Neural cell (in vitro differentiated cells): ENCODE measurements at regions not wholly inside any gene's neighbourhood (a gene's known extent, or its start where the extent isn't known, plus 50 kb on each side); places are given as distances from the start of the nearest gene placed in this dataset.

ENCODE experiments used
- H2AFZ ChIP-seq: fragments of 200-600, 300-800 bp; sonication (generic), shearing (Covaris generic); 2 replicates; pipeline ENCODE4 v1.6.0; 2014; ENCODE audit warnings: low read depth, mild to moderate bottlenecking, antibody characterized with exemption, low read length, moderate library complexity
- H3F3A ChIP-seq: fragments of 200-600 bp; shearing (Covaris generic); 2 replicates; pipeline ENCODE4 v1.6.1; 2016; ENCODE audit warnings: mild to moderate bottlenecking, moderate library complexity, mixed read lengths, antibody characterized with exemption, low read length; ENCODE audit not compliant: insufficient read depth, poor library complexity, severe bottlenecking
- H3K27ac ChIP-seq: fragments of 200-600, 300-800 bp; sonication (generic), shearing (Covaris generic); 2 replicates; pipeline ENCODE4 v1.5.1; 2014; ENCODE audit warnings: mild to moderate bottlenecking, low read length, moderate library complexity
- H3K27me3 ChIP-seq: fragments of 300-800, 200-600 bp; sonication (generic), shearing (Covaris generic); 2 replicates; pipeline ENCODE4 v1.6.0; 2014; ENCODE audit warnings: mild to moderate bottlenecking, low read depth, low read length, moderate library complexity; ENCODE audit not compliant: insufficient read depth
- H3K36me3 ChIP-seq: fragments of 300-800, 200-600 bp; sonication (generic), shearing (Covaris generic); 2 replicates; pipeline ENCODE4 v1.5.1; 2014; ENCODE audit warnings: mild to moderate bottlenecking, antibody characterized with exemption, low read length, moderate library complexity; ENCODE audit not compliant: insufficient read depth
- H3K4me2 ChIP-seq: fragments of 300-800, 200-600 bp; sonication (generic), shearing (Covaris generic); 2 replicates; pipeline ENCODE4 v1.6.0; 2014; ENCODE audit warnings: mild to moderate bottlenecking, low read length
- H3K4me3 ChIP-seq: fragments of 300-800, 200-600 bp; sonication (generic), shearing (Covaris generic); 2 replicates; pipeline ENCODE4 v1.5.1; 2014; ENCODE audit warnings: mild to moderate bottlenecking, low read length, moderate library complexity
- H3K79me2 ChIP-seq: fragments of 200-600 bp; shearing (Covaris generic); replicated peaks from 2 replicates; pipeline ENCODE4 v1.6.0; 2014; ENCODE audit warnings: mild to moderate bottlenecking, low read length, moderate library complexity; ENCODE audit not compliant: insufficient read depth
- H3K9ac ChIP-seq: fragments of 300-800, 200-600 bp; sonication (generic), shearing (Covaris generic); 2 replicates; pipeline ENCODE4 v1.6.1; 2016; ENCODE audit warnings: mild to moderate bottlenecking, low read length, mixed read lengths
- H3K9me2 ChIP-seq: fragments of 200-600 bp; shearing (Covaris generic); 2 replicates; pipeline ENCODE4 v1.6.1; 2016; ENCODE audit warnings: mild to moderate bottlenecking, low read length, mixed read lengths; ENCODE audit not compliant: insufficient read depth
- H3K9me3 ChIP-seq: fragments of 200-600, 300-800 bp; sonication (generic), shearing (Covaris generic); 2 replicates; pipeline ENCODE4 v1.6.1; 2016; ENCODE audit warnings: mild to moderate bottlenecking, mixed run types, low read length, moderate library complexity, mixed read lengths
- H4K20me1 ChIP-seq: fragments of 200-600 bp; shearing (Covaris generic); 2 replicates; pipeline ENCODE4 v1.6.1; 2016; ENCODE audit warnings: mild to moderate bottlenecking, mixed run types; ENCODE audit not compliant: insufficient read depth
- CTCF ChIP-seq: fragments of 450-650 bp; IDR thresholded peaks from 2 replicates; pipeline ENCODE4 v1.5.1; 2014; ENCODE audit warnings: antibody characterized with exemption, mild to moderate bottlenecking, moderate library complexity; ENCODE audit not compliant: poor library complexity, severe bottlenecking
- EP300 ChIP-seq: fragments of 450-650 bp; conservative IDR thresholded peaks from 2 replicates; pipeline ENCODE4 v1.6.1; 2014; ENCODE audit warnings: antibody characterized with exemption, mild to moderate bottlenecking, moderate library complexity; ENCODE audit not compliant: poor library complexity, severe bottlenecking
- EZH2 ChIP-seq: fragments of 200-600, 300-800 bp; shearing (Covaris generic), sonication (generic); IDR thresholded peaks from 2 replicates; pipeline ENCODE4 v1.6.1; 2014; ENCODE audit warnings: antibody characterized with exemption, low read length, borderline replicate concordance, mild to moderate bottlenecking; ENCODE audit not compliant: insufficient read depth, poor library complexity, severe bottlenecking
- MXI1 ChIP-seq: fragments of 450-650 bp; conservative IDR thresholded peaks from 2 replicates; pipeline ENCODE4 v1.6.1; 2014; ENCODE audit warnings: antibody characterized with exemption, mild to moderate bottlenecking; ENCODE audit not compliant: poor library complexity, severe bottlenecking
- POLR2AphosphoS5 ChIP-seq: IDR thresholded peaks from 2 replicates; pipeline ENCODE4 v1.6.1; 2012
- RAD21 ChIP-seq: fragments of 450-650 bp; conservative IDR thresholded peaks from 2 replicates; pipeline ENCODE4 v1.6.1; 2014; ENCODE audit warnings: antibody characterized with exemption, mild to moderate bottlenecking, moderate library complexity
- REST ChIP-seq: IDR thresholded peaks from 2 replicates; pipeline ENCODE4 v1.6.1; 2012; ENCODE audit warnings: borderline replicate concordance
- SMC3 ChIP-seq: fragments of 450-650 bp; conservative IDR thresholded peaks from 2 replicates; pipeline ENCODE4 v1.6.1; 2014; ENCODE audit warnings: antibody characterized with exemption, mild to moderate bottlenecking, moderate library complexity; ENCODE audit not compliant: poor library complexity
- TAF1 ChIP-seq: IDR thresholded peaks from 2 replicates; pipeline ENCODE4 v1.6.1; 2012; ENCODE audit warnings: low read depth

- Histone ChIP-seq H3K27me3 (peaks cover 15% of the 10 kb centered on the region), H3K9ac (no peak overlapping the region), H3K9me3 (no peaks in the 10 kb centered on the region), H3F3A (no peaks in the 10 kb centered on the region), H3K79me2 (no peaks in the 10 kb centered on the region), H3K4me2 (no peak overlapping the region), H3K36me3 (no peaks in the 10 kb centered on the region), H3K9me2 (no peaks in the 10 kb centered on the region), H3K4me3 (no peak overlapping the region), H2AFZ (no peak overlapping the region), H3K27ac (no peak overlapping the region), H4K20me1 (no peaks in the 10 kb centered on the region)
- TF ChIP-seq EP300 (no peak), EZH2 (no peak)
Observed at GRCh38 chr4:4765811-4766210, 93.7 kb upstream of the MSX1 start.

- no peaks in the 10 kb centered on the region for H3K79me2 ChIP-seq
- H3K9me3 ChIP-seq, result no peaks in the 10 kb centered on the region
- no peak overlapping the region for H3K9ac ChIP-seq
- H3K4me3 ChIP-seq, result no peak overlapping the region
- no peak overlapping the region for H3K4me2 ChIP-seq
- H3F3A ChIP-seq, result no peaks in the 10 kb centered on the region
- H4K20me1 ChIP-seq, result no peaks in the 10 kb centered on the region
- H3K27ac ChIP-seq, result no peak overlapping the region
- H2AFZ ChIP-seq, result no peak overlapping the region
- H3K9me2 ChIP-seq, result no peaks in the 10 kb centered on the region
- TF ChIP-seq REST, result no peak
- TF ChIP-seq EP300, result no peak
- TF ChIP-seq CTCF, result no peak
- no peak for TF ChIP-seq POLR2AphosphoS5
- TF ChIP-seq TAF1, result no peak
- TF ChIP-seq RAD21, result no peak
- no peak for TF ChIP-seq EZH2
- no peak for TF ChIP-seq MXI1
- TF ChIP-seq SMC3, result no peak
- peaks cover 15% of the 10 kb centered on the region for H3K27me3 ChIP-seq
- no peaks in the 10 kb centered on the region for H3K36me3 ChIP-seq
Observed at GRCh38 chr4:4764558-4764905, 94.9 kb upstream of the MSX1 start.
